ENCODE measurements at regions not wholly inside any gene's neighbourhood (a gene's known extent, or its start where the extent isn't known, plus 50 kb on each side); places are given as distances from the start of the nearest gene placed in this dataset.

DNA sequence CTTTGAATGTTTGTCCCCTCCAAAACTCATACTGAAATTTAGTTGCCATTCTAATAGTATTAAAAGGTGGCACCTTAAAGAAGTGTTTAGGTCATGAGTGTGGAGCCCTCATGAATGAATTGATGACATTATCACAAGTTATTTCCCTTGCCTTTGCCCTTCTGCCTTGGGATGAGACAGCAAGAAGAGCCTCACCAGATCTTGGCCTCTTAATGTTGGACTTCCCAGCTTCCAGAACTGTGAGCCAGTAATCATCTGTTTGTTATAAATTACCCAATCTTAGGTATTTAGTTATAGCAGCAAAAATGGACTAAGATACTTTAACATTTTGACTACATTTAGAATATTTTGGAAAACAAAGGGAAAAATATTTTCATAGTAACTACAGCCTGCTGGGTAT is 371.0 kb downstream of the JRKL start:
- Histone ChIP-seq H3K9me3 (replicated peaks; ENCODE audit: control insufficient read depth, insufficient read depth, low read depth, low read length) (no peaks in the 10 kb centered on the region), H3K27ac (ENCODE audit: extremely low read depth, low read depth, low read length) (no peak overlapping the region), H4K20me1 (replicated peaks; ENCODE audit: control insufficient read depth, insufficient read depth, low read length) (no peaks in the 10 kb centered on the region), H3K27me3 (ENCODE audit: control insufficient read depth in 2 of 2, insufficient read depth in 2 of 2, low read length in 2 of 2) (no peaks in the 10 kb centered on the region), H3K9me1 (ENCODE audit: control insufficient read depth, insufficient read depth, low read length) (no peaks in the 10 kb centered on the region), H2AFZ (ENCODE audit: low read depth, low read length) (no peak overlapping the region), H3K36me3 (ENCODE audit: control insufficient read depth, insufficient read depth, low read length) (no peaks in the 10 kb centered on the region), H3K4me2 (ENCODE audit: insufficient read depth, low read length) (no peak overlapping the region), H3K4me1 (replicated peaks in 1 of 2; ENCODE audit: control insufficient read depth in 2 of 2, insufficient read depth in 2 of 2, low read length in 2 of 2) (no peaks in the 10 kb centered on the region), H3K9ac (ENCODE audit: insufficient read depth in 1 of 2, low read depth in 2 of 2, low read length in 2 of 2) (no peak overlapping the region), H3K79me2 (ENCODE audit: control insufficient read depth, insufficient read depth, low read length) (no peaks in the 10 kb centered on the region), H3K4me3 (no peak overlapping the region)
- TF ChIP-seq ZNF212 (CRISPR knock-in tag; IDR thresholded peaks at IDR 0.05) (no peak), SIN3B (IDR thresholded peaks at IDR 0.05; ENCODE audit: low read depth) (no peak), GTF2E2 (tag; IDR thresholded peaks at IDR 0.05) (no peak), BCL6 (CRISPR knock-in tag; IDR thresholded peaks at IDR 0.05) (no peak), GABPB1 (CRISPR knock-in tag; IDR thresholded peaks at IDR 0.05) (no peak), MYNN (IDR thresholded peaks at IDR 0.05) (no peak), MYNN (CRISPR knock-in tag; IDR thresholded peaks at IDR 0.05) (no peak), STAT5B (CRISPR knock-in tag; IDR thresholded peaks at IDR 0.05) (no peak), SREBF2 (CRISPR knock-in tag; IDR thresholded peaks at IDR 0.05) (no peak), HIVEP1 (CRISPR knock-in tag; IDR thresholded peaks at IDR 0.05) (no peak), SMAD4 (CRISPR knock-in tag; conservative IDR thresholded peaks at IDR 0.05) (no peak), RBM39 (optimal IDR thresholded peaks at IDR 0.05; ENCODE audit: low read depth, low read length) (no peak), ZBTB8A (IDR thresholded peaks at IDR 0.05; ENCODE audit: partially characterized antibody) (no peak), ZNF197 (CRISPR knock-in tag; IDR thresholded peaks at IDR 0.05; ENCODE audit: low read depth) (no peak), SRSF7 (optimal IDR thresholded peaks at IDR 0.05; ENCODE audit: low read depth, low read length) (no peak), NFIC (IDR thresholded peaks at IDR 0.05) (no peak), ETS2 (tag; IDR thresholded peaks at IDR 0.05; ENCODE audit: borderline replicate concordance, poor library complexity, severe bottlenecking) (no peak)
- TF ChIP-seq, protein P1, sequence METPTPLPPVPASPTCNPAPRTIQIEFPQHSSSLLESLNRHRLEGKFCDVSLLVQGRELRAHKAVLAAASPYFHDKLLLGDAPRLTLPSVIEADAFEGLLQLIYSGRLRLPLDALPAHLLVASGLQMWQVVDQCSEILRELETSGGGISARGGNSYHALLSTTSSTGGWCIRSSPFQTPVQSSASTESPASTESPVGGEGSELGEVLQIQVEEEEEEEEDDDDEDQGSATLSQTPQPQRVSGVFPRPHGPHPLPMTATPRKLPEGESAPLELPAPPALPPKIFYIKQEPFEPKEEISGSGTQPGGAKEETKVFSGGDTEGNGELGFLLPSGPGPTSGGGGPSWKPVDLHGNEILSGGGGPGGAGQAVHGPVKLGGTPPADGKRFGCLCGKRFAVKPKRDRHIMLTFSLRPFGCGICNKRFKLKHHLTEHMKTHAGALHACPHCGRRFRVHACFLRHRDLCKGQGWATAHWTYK (CRISPR knock-in tag; IDR thresholded peaks at IDR 0.05), result no peak
- intact Hi-C loops (cut with micrococcal nuclease) (no loop called here), in situ Hi-C loops (cut with MboI) (loop anchor here (10.0 kb wide), 1 partner anchor 1336 kb away; no protein-coding TSS in a partner anchor)
- ChIA-PET POLR2A (no interaction called here), CTCF (ENCODE audit: low intra/inter-chr PET ratio) (no interaction called here)
- FAIRE-seq, result no peak
- no peak for DNase-seq (ENCODE audit: extremely low read depth in 1 of 4, low spot score in 3 of 4)
- ATAC-seq, result no peak
- BruUV-seq (replicated peaks), result no TSS peak

Measured in K562 (cell line).